Suprapubic skin (tissue), 3 donors: ENCODE measurements at regions not wholly inside any gene's neighbourhood (a gene's known extent, or its start where the extent isn't known, plus 50 kb on each side); places are given as distances from the start of the nearest gene placed in this dataset.

Source experiments
- POLR2A ChIP-seq, 2 donors: fragments of 450-650 bp; IDR thresholded peaks; one replicate each; pipeline ENCODE4 v1.6.1; 2017; ENCODE audit warnings: antibody characterized with exemption in 2 of 2, mild to moderate bottlenecking in 2 of 2, moderate library complexity in 2 of 2
- TF ChIP-seq, protein P1 (sequence below), 2 donors: fragments of 200-600 bp in 1 of 2; fragments of 450-650 bp in 1 of 2; sonication (generic) in 1 of 2; IDR thresholded peaks; one replicate each; pipeline ENCODE4 v1.5.1; 2016 to 2019; ENCODE audit warnings: antibody characterized with exemption in 2 of 2, mild to moderate bottlenecking in 1 of 2, moderate library complexity in 1 of 2

GRCh38 chr12:98238515-98239130 lies 276.8 kb upstream of the TMPO start:
- TF ChIP-seq, protein P1, sequence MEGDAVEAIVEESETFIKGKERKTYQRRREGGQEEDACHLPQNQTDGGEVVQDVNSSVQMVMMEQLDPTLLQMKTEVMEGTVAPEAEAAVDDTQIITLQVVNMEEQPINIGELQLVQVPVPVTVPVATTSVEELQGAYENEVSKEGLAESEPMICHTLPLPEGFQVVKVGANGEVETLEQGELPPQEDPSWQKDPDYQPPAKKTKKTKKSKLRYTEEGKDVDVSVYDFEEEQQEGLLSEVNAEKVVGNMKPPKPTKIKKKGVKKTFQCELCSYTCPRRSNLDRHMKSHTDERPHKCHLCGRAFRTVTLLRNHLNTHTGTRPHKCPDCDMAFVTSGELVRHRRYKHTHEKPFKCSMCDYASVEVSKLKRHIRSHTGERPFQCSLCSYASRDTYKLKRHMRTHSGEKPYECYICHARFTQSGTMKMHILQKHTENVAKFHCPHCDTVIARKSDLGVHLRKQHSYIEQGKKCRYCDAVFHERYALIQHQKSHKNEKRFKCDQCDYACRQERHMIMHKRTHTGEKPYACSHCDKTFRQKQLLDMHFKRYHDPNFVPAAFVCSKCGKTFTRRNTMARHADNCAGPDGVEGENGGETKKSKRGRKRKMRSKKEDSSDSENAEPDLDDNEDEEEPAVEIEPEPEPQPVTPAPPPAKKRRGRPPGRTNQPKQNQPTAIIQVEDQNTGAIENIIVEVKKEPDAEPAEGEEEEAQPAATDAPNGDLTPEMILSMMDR (IDR thresholded peaks at IDR 0.05): no peak
- TF ChIP-seq POLR2A (IDR thresholded peaks at IDR 0.05): no peak
